Loucy (cell line): ENCODE measurements at regions not wholly inside any gene's neighbourhood (a gene's known extent, or its start where the extent isn't known, plus 50 kb on each side); places are given as distances from the start of the nearest gene placed in this dataset.

Experiments
- H2AFZ ChIP-seq: fragments of 200-600 bp; sonication (generic); 2 replicates; pipeline ENCODE4 v1.6.0; 2016; ENCODE audit warnings: antibody characterized with exemption, mild to moderate bottlenecking, low read length, moderate library complexity
- H3F3A ChIP-seq: fragments of 200-600 bp; 2 replicates; pipeline ENCODE4 v1.6.0; 2016; ENCODE audit warnings: antibody characterized with exemption, low read depth, mild to moderate bottlenecking
- H3K27me3 ChIP-seq: fragments of 200-600 bp; sonication (generic); 2 replicates; pipeline ENCODE4 v1.6.1; 2014; ENCODE audit warnings: low read length, mild to moderate bottlenecking; ENCODE audit not compliant: insufficient read depth, poor library complexity, severe bottlenecking
- H3K36me3 ChIP-seq: fragments of 200-600 bp; sonication (generic); 2 replicates; pipeline ENCODE4 v1.6.1; 2016; ENCODE audit warnings: low read length; ENCODE audit not compliant: insufficient read depth
- H3K4me1 ChIP-seq: fragments of 200-600 bp; sonication (generic); 2 replicates; pipeline ENCODE4 v1.5.1; 2014; ENCODE audit warnings: low read length, mild to moderate bottlenecking; ENCODE audit not compliant: insufficient read depth, poor library complexity, severe bottlenecking
- H3K4me2 ChIP-seq: fragments of 200-600 bp; sonication (generic); 2 replicates; pipeline ENCODE4 v1.6.0; 2014; ENCODE audit warnings: antibody characterized with exemption, low read length, low read depth, mild to moderate bottlenecking; ENCODE audit not compliant: poor library complexity, severe bottlenecking
- H3K4me3 ChIP-seq: fragments of 200-600 bp; sonication (generic); 2 replicates; pipeline ENCODE4 v1.5.1; 2014; ENCODE audit warnings: low read length, mild to moderate bottlenecking, mixed read lengths; ENCODE audit not compliant: poor library complexity, severe bottlenecking
- H3K79me2 ChIP-seq: fragments of 200-600 bp; sonication (generic); 2 replicates; pipeline ENCODE4 v1.6.1; 2014; ENCODE audit warnings: low read length; ENCODE audit not compliant: insufficient read depth
- H3K9ac ChIP-seq: fragments of 200-600 bp; sonication (generic); 2 replicates; pipeline ENCODE4 v1.6.0; 2014; ENCODE audit warnings: mild to moderate bottlenecking, low read depth, low read length, moderate library complexity; ENCODE audit not compliant: poor library complexity, severe bottlenecking
- H3K9me2 ChIP-seq: fragments of 200-600 bp; sonication (generic); replicated peaks from 2 replicates; pipeline ENCODE4 v1.6.1; 2016; ENCODE audit warnings: low read depth, low read length, mixed read lengths
- H3K9me3 ChIP-seq: fragments of 200-600 bp; sonication (generic); 2 replicates; pipeline ENCODE4 v1.6.1; 2014; ENCODE audit warnings: mild to moderate bottlenecking, antibody characterized with exemption, low read length, low read depth; ENCODE audit not compliant: insufficient read depth
- H4K20me1 ChIP-seq: fragments of 200-600 bp; sonication (generic); 2 replicates; pipeline ENCODE4 v1.6.0; 2014; ENCODE audit warnings: antibody characterized with exemption, low read length, mild to moderate bottlenecking; ENCODE audit not compliant: insufficient read depth, poor library complexity, severe bottlenecking
- EZH2phosphoT487 ChIP-seq: fragments of 200-600 bp; IDR thresholded peaks from 2 replicates; pipeline ENCODE4 v1.6.1; 2018; ENCODE audit warnings: antibody characterized with exemption, mild to moderate bottlenecking, moderate library complexity, borderline replicate concordance
- TF ChIP-seq, protein P1 (sequence below): fragments of 200-600 bp; sonication (generic); conservative IDR thresholded peaks from 2 replicates; pipeline ENCODE4 v1.5.1; 2014; ENCODE audit warnings: mild to moderate bottlenecking, antibody characterized with exemption, low read length

DNA sequence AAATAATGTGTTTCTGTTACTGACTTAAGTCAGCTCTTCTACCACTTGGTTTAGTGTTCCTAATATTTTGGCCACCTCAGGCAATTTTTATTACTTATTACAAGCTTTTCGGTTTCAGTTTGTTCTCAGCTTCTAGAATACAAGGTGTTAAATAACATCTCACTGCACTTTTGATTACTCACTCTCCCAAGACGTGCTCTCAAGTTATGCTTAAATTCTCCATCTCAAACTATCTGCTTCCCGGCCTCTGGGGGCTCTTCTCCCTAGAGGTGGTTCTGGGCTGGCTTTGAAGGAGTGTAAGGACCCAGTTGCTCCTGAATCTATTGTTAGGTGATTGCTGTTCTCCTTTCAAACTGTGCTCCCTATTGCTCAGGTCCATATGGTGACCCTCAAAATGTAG, 193.9 kb upstream of the DDHD1 start:
- H4K20me1 ChIP-seq = no peaks in the 10 kb centered on the region
- no peaks in the 10 kb centered on the region for H3K9me2 ChIP-seq
- H2AFZ ChIP-seq = no peak overlapping the region
- no peak overlapping the region for H3K4me3 ChIP-seq
- no peak overlapping the region for H3K4me2 ChIP-seq
- no peak overlapping the region for H3K9ac ChIP-seq
- peaks cover 16% of the 10 kb centered on the region for H3K4me1 ChIP-seq
- H3K36me3 ChIP-seq = no peaks in the 10 kb centered on the region
- no peaks in the 10 kb centered on the region for H3K79me2 ChIP-seq
- no peaks in the 10 kb centered on the region for H3F3A ChIP-seq
- no peaks in the 10 kb centered on the region for H3K9me3 ChIP-seq
- TF ChIP-seq, protein P1, sequence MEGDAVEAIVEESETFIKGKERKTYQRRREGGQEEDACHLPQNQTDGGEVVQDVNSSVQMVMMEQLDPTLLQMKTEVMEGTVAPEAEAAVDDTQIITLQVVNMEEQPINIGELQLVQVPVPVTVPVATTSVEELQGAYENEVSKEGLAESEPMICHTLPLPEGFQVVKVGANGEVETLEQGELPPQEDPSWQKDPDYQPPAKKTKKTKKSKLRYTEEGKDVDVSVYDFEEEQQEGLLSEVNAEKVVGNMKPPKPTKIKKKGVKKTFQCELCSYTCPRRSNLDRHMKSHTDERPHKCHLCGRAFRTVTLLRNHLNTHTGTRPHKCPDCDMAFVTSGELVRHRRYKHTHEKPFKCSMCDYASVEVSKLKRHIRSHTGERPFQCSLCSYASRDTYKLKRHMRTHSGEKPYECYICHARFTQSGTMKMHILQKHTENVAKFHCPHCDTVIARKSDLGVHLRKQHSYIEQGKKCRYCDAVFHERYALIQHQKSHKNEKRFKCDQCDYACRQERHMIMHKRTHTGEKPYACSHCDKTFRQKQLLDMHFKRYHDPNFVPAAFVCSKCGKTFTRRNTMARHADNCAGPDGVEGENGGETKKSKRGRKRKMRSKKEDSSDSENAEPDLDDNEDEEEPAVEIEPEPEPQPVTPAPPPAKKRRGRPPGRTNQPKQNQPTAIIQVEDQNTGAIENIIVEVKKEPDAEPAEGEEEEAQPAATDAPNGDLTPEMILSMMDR = no peak
- no peak for TF ChIP-seq EZH2phosphoT487
- H3K27me3 ChIP-seq = no peaks in the 10 kb centered on the region

GRCh38 chr14:53341324-53341723, 188.2 kb upstream of the DDHD1 start:
- no peaks in the 10 kb centered on the region for H3K4me1 ChIP-seq
- H3K9me3 ChIP-seq = no peaks in the 10 kb centered on the region
- no peaks in the 10 kb centered on the region for H3K9me2 ChIP-seq
- H3K36me3 ChIP-seq = no peaks in the 10 kb centered on the region
- H3K79me2 ChIP-seq = no peaks in the 10 kb centered on the region
- H2AFZ ChIP-seq = no peak overlapping the region
- TF ChIP-seq, protein P1 = no peak
- no peak for TF ChIP-seq EZH2phosphoT487
- no peaks in the 10 kb centered on the region for H3F3A ChIP-seq
- H3K27me3 ChIP-seq = no peaks in the 10 kb centered on the region
- H3K9ac ChIP-seq = no peak overlapping the region
- H4K20me1 ChIP-seq = no peaks in the 10 kb centered on the region
- H3K4me3 ChIP-seq = no peak overlapping the region
- no peak overlapping the region for H3K4me2 ChIP-seq

- no peaks in the 10 kb centered on the region for H3F3A ChIP-seq
- H3K79me2 ChIP-seq = no peaks in the 10 kb centered on the region
- H3K4me2 ChIP-seq = no peak overlapping the region
- TF ChIP-seq EZH2phosphoT487 = no peak
- H3K36me3 ChIP-seq = no peaks in the 10 kb centered on the region
- no peaks in the 10 kb centered on the region for H3K27me3 ChIP-seq
- no peaks in the 10 kb centered on the region for H4K20me1 ChIP-seq
- H3K9ac ChIP-seq = no peak overlapping the region
- H3K9me3 ChIP-seq = no peaks in the 10 kb centered on the region
- H3K9me2 ChIP-seq = no peaks in the 10 kb centered on the region
- H3K4me1 ChIP-seq = no peaks in the 10 kb centered on the region
- H3K4me3 ChIP-seq = no peak overlapping the region
- no peak overlapping the region for H2AFZ ChIP-seq
These were observed 185.1 kb upstream of the DDHD1 start for GRCh38 chr14:53338192-53338591.

GRCh38 chr14:53336729-53337128, 183.6 kb upstream of the DDHD1 start:
- no peaks in the 10 kb centered on the region for H3K9me3 ChIP-seq
- no peaks in the 10 kb centered on the region for H3K27me3 ChIP-seq
- no peak overlapping the region for H3K4me2 ChIP-seq
- no peaks in the 10 kb centered on the region for H3K9me2 ChIP-seq
- no peak overlapping the region for H3K4me3 ChIP-seq
- no peaks in the 10 kb centered on the region for H3K36me3 ChIP-seq
- no peaks in the 10 kb centered on the region for H3K79me2 ChIP-seq
- no peak overlapping the region for H2AFZ ChIP-seq
- TF ChIP-seq EZH2phosphoT487 = no peak
- TF ChIP-seq, protein P1 = no peak
- no peak overlapping the region for H3K9ac ChIP-seq
- no peaks in the 10 kb centered on the region for H3F3A ChIP-seq
- no peaks in the 10 kb centered on the region for H3K4me1 ChIP-seq
- H4K20me1 ChIP-seq = no peaks in the 10 kb centered on the region
